ENCODE measurements at regions not wholly inside any gene's neighbourhood (a gene's known extent, or its start where the extent isn't known, plus 50 kb on each side); places are given as distances from the start of the nearest gene placed in this dataset.

- Histone ChIP-seq H2AFZ (ENCODE audit: low read length) (no peak overlapping the region), H4K20me1 (ENCODE audit: insufficient read depth, low read length) (no peaks in the 10 kb centered on the region), H3K4me1 (ENCODE audit: insufficient read depth, low read length) (no peaks in the 10 kb centered on the region), H3K27me3 (ENCODE audit: insufficient read depth, low read length) (no peaks in the 10 kb centered on the region), H3K4me2 (ENCODE audit: insufficient read depth, low read length) (no peak overlapping the region), H3K4me3 (ENCODE audit: insufficient read depth, low read length) (no peak overlapping the region), H3K36me3 (ENCODE audit: insufficient read depth, low read length) (no peaks in the 10 kb centered on the region), H3K9me3 (ENCODE audit: low read depth, low read length) (no peaks in the 10 kb centered on the region), H3K79me2 (ENCODE audit: insufficient read depth, low read length) (no peaks in the 10 kb centered on the region), H3K27ac (ENCODE audit: low read depth, low read length) (no peak overlapping the region)
- DNase-seq (ENCODE audit: insufficient read length, low spot score, missing footprints): no peak
- TF ChIP-seq, protein P1, sequence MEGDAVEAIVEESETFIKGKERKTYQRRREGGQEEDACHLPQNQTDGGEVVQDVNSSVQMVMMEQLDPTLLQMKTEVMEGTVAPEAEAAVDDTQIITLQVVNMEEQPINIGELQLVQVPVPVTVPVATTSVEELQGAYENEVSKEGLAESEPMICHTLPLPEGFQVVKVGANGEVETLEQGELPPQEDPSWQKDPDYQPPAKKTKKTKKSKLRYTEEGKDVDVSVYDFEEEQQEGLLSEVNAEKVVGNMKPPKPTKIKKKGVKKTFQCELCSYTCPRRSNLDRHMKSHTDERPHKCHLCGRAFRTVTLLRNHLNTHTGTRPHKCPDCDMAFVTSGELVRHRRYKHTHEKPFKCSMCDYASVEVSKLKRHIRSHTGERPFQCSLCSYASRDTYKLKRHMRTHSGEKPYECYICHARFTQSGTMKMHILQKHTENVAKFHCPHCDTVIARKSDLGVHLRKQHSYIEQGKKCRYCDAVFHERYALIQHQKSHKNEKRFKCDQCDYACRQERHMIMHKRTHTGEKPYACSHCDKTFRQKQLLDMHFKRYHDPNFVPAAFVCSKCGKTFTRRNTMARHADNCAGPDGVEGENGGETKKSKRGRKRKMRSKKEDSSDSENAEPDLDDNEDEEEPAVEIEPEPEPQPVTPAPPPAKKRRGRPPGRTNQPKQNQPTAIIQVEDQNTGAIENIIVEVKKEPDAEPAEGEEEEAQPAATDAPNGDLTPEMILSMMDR (IDR thresholded peaks at IDR 0.05; ENCODE audit: extremely low read depth, low read depth, low read length): no peak
These were observed 148.0 kb upstream of the FOXN3 start for GRCh38 chr14:89564989-89565388.

DNA sequence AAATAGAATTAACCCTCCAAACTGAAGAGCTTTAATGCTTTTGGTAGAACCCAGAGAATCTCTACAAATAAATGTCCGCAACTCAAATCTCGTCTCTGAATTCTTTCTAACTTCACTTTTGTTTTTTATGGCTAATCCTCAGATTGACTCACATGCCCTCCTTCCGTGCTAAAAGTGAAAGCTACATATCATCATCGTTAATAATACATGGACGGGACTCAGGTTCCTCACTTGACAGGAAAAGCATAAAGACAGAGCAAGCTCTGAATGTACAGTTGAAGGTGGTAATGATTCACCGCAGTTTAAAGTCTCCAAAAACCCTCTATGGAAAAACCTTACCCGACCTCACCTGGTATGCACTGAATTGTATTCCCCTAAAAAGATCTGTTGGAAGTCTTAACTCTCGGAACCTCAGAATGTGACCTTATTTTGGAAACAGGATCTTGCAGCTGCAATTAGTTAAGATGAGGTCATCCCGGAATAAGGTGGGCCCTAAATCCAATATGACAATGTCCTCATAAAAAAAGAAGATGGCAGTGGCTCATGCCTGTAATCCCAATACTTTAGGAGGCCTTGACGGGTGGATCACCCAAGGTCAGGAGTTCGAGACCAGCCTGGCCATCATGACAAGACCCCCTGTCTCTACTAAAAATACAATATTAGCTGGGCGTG, 147.4 kb upstream of the FOXN3 start:
- no peak overlapping the region for H3K4me2 ChIP-seq (ENCODE audit: insufficient read depth, low read length)
- H3K27ac ChIP-seq (ENCODE audit: low read depth, low read length): no peak overlapping the region
- no peak overlapping the region for H3K4me3 ChIP-seq (ENCODE audit: insufficient read depth, low read length)
- H3K36me3 ChIP-seq (ENCODE audit: insufficient read depth, low read length): no peaks in the 10 kb centered on the region
- TF ChIP-seq, protein P1 (IDR thresholded peaks at IDR 0.05; ENCODE audit: extremely low read depth, low read depth, low read length): no peak
- DNase-seq (ENCODE audit: insufficient read length, low spot score, missing footprints): no peak
- no peaks in the 10 kb centered on the region for H3K79me2 ChIP-seq (ENCODE audit: insufficient read depth, low read length)
- no peaks in the 10 kb centered on the region for H3K4me1 ChIP-seq (ENCODE audit: insufficient read depth, low read length)
- no peaks in the 10 kb centered on the region for H4K20me1 ChIP-seq (ENCODE audit: insufficient read depth, low read length)
- no peaks in the 10 kb centered on the region for H3K9me3 ChIP-seq (ENCODE audit: low read depth, low read length)
- H3K27me3 ChIP-seq (ENCODE audit: insufficient read depth, low read length): no peaks in the 10 kb centered on the region
- H2AFZ ChIP-seq (ENCODE audit: low read length): no peak overlapping the region

DNA sequence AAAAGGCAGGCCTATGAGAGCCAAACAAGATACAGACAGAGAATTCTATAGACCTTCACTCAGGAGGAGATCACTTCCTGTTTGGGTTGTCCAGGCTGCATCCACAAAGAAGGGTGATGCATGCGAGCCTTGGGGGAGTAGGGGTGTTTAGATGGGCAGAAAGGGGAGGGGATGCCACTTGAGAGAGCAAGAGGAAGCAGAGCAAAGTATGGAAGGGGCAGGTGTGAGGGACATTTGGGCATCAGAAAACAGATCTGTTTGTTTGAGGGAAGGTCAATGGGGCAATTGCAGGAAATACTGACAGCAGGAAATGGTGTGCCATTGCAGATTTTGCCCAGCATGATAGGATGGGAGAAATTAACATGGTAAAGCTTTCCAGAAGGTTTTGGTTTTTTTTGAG, 146.4 kb upstream of the FOXN3 start:
- Histone ChIP-seq H3K4me1 (ENCODE audit: insufficient read depth, low read length) (no peaks in the 10 kb centered on the region), H3K36me3 (ENCODE audit: insufficient read depth, low read length) (no peaks in the 10 kb centered on the region)
- TF ChIP-seq, protein P1 (IDR thresholded peaks at IDR 0.05; ENCODE audit: extremely low read depth, low read depth, low read length): no peak

DNA sequence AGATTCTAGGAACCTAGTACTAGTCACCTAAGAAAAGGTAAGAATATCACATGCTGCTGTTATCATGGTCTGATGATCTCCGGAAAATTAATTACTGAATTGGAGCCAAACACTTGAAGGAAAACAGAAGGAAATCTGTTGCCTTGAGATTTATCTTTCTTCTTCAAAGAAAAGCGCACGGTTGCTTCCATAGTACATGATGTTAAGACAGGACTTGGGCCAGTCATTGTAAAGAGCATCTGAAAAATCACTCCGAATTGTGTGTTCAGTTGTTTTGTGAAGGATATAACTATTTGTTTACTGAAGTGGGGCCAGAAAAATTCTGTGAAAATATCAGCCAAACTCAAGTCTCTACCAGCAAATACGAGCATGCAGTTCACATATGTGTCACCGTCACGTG, 134.9 kb upstream of the FOXN3 start:
- Histone ChIP-seq H3K36me3 (ENCODE audit: insufficient read depth, low read length) (no peaks in the 10 kb centered on the region), H3K27me3 (ENCODE audit: insufficient read depth, low read length) (no peaks in the 10 kb centered on the region), H3K27ac (ENCODE audit: low read depth, low read length) (no peak overlapping the region), H3K4me1 (ENCODE audit: insufficient read depth, low read length) (no peaks in the 10 kb centered on the region), H3K4me2 (ENCODE audit: insufficient read depth, low read length) (no peak overlapping the region), H3K79me2 (ENCODE audit: insufficient read depth, low read length) (no peaks in the 10 kb centered on the region), H2AFZ (ENCODE audit: low read length) (no peak overlapping the region), H4K20me1 (ENCODE audit: insufficient read depth, low read length) (no peaks in the 10 kb centered on the region), H3K9me3 (ENCODE audit: low read depth, low read length) (no peaks in the 10 kb centered on the region), H3K4me3 (ENCODE audit: insufficient read depth, low read length) (no peak overlapping the region)
- no peak for DNase-seq (ENCODE audit: insufficient read length, low spot score, missing footprints)
- TF ChIP-seq, protein P1 (IDR thresholded peaks at IDR 0.05; ENCODE audit: extremely low read depth, low read depth, low read length): no peak

More for the DNA sequence above, 146.4 kb upstream of the FOXN3 start:
- Histone ChIP-seq H2AFZ (ENCODE audit: low read length) (no peak overlapping the region), H3K27ac (ENCODE audit: low read depth, low read length) (no peak overlapping the region), H3K4me2 (ENCODE audit: insufficient read depth, low read length) (no peak overlapping the region), H3K27me3 (ENCODE audit: insufficient read depth, low read length) (no peaks in the 10 kb centered on the region), H3K9me3 (ENCODE audit: low read depth, low read length) (no peaks in the 10 kb centered on the region), H3K79me2 (ENCODE audit: insufficient read depth, low read length) (no peaks in the 10 kb centered on the region), H3K4me3 (ENCODE audit: insufficient read depth, low read length) (no peak overlapping the region), H4K20me1 (ENCODE audit: insufficient read depth, low read length) (no peaks in the 10 kb centered on the region)
- DNase-seq (ENCODE audit: insufficient read length, low spot score, missing footprints): no peak

All from osteoblast (primary cell).